GM18873 (cell line): ENCODE measurements at regions not wholly inside any gene's neighbourhood (a gene's known extent, or its start where the extent isn't known, plus 50 kb on each side); places are given as distances from the start of the nearest gene placed in this dataset.

ENCODE experiments used
- ATAC-seq: cut with Tn5 transposase; IDR thresholded peaks from one replicate; pipeline ENCODE4 v1.9.1; 2021; ENCODE audit warnings: mild to moderate bottlenecking, moderate library complexity, moderate number of reproducible peaks; ENCODE audit not compliant: unreplicated experiment, low FRiP score

GRCh38 chr9:27743490-27743889, 170.2 kb upstream of the C9orf72 start:
- ATAC-seq = no peak

DNA sequence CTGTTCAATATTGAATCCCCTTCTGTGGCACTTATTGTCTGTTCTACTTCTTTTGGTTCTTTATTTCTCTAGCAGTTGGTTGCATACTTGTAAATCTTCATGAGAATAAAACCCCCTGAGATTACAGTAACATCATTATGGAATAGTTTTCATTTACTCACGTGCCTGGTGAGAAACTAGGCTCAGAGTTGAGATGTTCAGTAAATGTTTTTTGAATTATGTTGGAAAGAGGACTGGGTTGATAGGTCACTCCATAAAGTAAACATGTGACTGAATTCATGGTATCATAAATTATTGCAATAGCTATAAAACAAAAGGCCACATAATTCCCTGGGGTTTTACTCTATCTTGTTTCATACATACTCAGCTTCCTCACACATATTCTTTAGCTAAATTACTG, 174.2 kb upstream of the C9orf72 start:
- ATAC-seq = no peak

DNA sequence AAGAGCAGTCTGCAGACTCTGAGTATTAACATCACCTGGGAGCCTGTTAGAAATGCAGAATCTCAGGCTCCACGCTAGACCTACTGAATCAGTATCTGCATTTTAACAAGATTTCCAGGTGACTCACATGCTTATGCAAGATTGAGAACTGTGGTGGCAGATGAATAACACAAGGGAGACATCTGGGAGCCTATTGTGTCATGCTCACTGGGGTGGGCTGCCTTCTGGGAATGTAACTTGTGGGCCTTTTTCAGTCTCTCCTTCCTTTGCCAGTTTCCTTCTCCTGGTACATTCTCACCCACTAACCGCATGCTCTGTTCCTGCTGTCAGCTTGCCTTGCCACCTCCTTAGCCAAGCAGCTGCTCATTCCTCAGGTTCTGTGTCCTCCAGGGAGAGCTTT, 176.6 kb upstream of the C9orf72 start:
- no peak for ATAC-seq

GRCh38 chr9:27750566-27750965, 177.3 kb upstream of the C9orf72 start:
- no peak for ATAC-seq

- no peak for ATAC-seq
Measured at GRCh38 chr9:27752069-27752468, 178.8 kb upstream of the C9orf72 start.

- ATAC-seq = no peak
Measured at GRCh38 chr9:27755846-27756245, 182.6 kb upstream of the C9orf72 start.

DNA sequence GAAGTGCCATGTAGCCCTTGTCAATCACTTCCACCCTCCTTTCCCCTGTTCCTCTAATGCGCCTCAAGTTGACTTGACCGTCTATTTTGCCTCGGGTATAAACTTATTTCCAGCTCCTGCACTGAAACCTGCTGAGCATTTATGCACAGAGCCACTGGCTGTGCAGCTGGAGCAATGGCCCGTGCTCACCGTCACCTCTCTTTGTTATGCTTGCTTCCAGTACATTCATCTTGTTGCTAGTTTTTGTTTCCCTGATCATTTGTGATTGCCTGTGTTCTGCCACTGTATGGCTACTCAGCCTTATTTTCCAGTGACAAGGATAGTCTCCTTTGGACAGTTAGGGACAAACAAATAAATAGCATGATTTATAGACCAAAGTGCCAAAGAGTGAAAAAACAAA, 183.1 kb upstream of the C9orf72 start:
- ATAC-seq = no peak

- ATAC-seq = no peak
Measured at GRCh38 chr9:27763831-27764230, 190.6 kb upstream of the C9orf72 start.

DNA sequence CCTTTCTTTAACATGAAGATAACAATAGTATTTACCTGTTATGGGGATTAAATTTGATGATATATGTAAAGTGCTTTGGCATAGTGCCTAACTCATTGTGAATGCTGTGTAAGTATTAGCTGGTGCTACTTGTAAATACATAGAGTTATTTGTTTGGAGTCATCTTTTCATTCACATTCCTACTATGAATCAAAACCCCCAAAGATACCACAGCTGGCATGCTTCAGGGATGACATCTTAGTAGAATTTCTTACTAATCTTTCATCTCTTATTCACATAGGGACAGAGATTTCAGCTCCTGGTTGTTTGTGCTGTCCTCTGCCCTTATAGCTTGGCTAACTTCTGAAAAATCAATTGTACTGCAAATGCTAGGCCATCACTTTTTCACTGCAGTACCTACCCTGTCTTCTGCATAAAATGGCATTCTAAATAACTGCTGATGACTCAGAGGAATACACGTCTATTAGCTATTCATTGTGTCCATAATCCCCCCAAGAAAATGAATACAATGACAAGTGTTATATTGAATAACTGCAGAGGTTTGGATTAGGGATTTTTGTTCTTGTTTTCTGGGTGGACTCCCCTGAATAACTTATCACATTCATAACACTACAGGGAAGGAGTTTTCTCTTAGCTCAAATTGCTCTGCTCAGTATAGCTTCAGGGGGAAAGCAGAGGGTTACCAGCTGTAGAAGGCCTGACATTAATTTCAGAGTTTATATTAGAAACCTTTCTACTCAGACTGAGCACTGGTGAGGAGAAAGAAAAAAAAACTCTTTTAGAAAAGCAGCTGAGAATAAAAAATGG, 192.2 kb upstream of the C9orf72 start:
- ATAC-seq = no peak

DNA sequence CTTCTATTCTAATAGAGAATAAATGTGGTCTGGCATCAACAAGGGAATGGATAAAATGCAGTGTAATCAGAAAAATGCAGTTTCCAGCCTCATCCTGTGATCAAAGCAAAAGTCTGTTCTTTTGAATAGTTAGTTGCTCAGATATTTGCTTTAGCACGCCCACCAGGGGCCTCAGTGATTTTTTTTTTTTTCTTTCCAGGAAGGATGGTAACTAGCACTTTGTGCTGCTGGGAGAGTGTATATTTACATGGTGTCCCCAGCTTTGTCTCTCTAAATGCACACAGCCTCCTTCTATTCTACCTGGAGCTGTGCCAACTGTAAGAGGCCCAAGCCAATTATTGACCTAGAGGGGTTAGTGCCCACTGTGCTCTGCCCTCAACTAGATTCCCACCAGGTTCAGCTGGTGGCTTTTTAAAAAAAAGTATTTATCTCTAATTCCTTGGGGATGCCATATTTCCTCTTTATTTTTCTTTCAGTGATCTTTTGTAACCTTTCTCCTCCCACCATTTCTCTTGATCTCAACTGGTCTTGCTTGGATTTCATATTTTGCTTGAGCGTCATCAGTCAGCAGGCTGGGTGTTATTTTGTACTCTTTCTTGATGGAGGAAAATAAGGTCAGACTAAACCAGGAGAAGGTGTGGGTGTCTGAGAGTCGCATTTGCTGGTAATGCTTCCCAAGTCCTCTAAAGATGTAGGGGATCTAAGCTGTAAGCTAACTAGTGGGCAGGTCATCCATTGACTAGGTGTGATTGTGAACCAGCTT, 193.0 kb upstream of the C9orf72 start:
- no peak for ATAC-seq

GRCh38 chr9:27768781-27769180, 195.5 kb upstream of the C9orf72 start:
- no peak for ATAC-seq

DNA sequence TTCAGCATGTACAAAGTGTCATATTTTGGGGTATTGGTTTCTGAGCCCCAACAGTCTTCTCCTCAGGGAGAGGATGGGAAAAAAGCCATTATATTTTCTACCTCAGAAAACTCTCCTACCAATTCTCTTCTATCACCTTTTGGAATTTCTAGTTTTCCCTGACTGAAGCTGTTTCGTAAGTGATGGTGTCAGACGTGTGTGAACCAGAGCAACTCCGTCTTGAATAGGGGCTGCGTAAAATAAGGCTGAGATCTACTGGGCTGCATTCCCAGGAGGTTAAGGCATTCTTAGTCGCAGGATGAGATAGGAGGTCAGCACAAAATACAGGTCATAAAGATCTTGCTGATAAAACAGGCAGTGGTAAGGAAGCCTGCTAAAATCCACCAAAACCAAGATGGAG, 197.3 kb upstream of the C9orf72 start:
- no peak for ATAC-seq

DNA sequence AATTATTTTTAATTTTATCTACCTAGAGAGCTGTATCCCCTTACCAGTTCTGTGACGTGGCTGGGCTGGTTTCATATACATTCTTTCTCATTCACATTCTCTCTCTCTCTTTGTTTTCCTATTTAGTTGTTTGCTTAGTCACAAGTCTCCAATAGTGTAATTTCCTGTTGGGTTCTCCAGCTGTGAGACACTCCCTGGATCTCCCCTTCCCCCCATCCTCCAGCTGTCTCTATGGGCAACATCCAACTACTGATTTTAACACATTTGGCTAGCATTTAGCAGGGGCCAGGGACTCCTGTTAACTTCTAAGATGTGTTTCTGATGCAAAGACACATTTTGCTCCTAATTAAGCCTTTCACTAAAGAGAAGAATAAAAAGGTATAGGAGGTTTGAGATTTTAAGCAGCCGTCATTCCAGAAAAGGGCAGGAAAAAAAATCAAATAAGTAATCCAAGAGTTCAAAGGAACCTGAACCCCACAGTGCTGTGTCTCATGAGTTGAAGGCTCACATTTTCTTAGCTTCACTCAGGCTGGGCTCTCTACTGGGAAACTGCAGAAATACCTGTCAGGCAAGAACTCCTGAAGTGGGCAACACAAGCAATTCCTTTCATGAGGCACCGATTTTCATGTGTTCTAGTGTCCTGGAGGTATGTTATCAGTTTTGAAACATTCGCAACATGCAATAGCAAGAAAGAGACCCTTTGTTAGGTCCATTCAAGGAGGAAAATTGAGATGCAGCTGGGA, 198.7 kb upstream of the C9orf72 start:
- no peak for ATAC-seq

DNA sequence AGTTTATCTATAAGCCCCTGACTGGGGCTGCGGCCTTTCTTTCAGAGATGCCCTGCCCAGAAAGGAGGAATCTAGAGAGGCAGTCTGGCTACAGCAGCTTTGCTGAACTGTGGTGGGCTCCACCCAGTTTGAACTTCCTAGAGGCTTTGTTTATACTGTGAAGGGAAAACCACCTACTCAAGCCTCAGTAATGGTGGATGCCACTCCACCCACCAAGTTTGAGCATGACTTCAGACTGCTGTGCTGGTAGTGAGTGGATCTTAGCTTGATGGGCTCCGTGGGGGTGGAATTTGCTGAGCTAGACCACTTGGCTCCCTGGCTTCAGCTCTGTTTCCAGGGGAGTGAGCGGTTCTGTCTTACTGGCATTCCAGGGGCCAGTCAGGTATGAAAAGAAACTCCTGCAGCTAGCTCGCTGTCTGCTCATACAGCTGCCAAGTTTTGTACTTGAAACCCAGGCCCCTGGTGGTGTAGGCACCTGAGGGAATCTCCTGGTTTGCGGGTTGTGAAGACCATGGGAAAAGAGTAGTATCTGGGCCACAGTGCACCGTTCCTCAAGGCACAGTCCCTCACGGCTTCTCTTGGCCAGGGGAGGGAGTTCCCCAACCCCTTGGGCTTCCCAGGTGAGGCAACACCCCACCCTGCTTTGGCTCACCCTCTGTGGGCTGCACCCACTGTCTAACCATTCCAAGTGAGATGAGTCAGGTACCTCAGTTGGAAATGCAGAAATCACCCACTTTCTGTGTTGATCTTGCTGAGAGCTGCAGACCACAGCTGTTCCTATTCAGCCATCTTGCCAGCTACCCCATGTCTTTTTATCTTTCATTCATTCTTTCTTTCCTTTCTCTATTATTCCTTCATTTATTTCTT, 211.8 kb upstream of the C9orf72 start:
- no peak for ATAC-seq

GRCh38 chr9:27785714-27786100, 212.4 kb upstream of the C9orf72 start:
- no peak for ATAC-seq

GRCh38 chr9:27787891-27788290, 214.6 kb upstream of the C9orf72 start:
- ATAC-seq = no peak

GRCh38 chr9:27791311-27791710, 218.0 kb upstream of the C9orf72 start:
- no peak for ATAC-seq

DNA sequence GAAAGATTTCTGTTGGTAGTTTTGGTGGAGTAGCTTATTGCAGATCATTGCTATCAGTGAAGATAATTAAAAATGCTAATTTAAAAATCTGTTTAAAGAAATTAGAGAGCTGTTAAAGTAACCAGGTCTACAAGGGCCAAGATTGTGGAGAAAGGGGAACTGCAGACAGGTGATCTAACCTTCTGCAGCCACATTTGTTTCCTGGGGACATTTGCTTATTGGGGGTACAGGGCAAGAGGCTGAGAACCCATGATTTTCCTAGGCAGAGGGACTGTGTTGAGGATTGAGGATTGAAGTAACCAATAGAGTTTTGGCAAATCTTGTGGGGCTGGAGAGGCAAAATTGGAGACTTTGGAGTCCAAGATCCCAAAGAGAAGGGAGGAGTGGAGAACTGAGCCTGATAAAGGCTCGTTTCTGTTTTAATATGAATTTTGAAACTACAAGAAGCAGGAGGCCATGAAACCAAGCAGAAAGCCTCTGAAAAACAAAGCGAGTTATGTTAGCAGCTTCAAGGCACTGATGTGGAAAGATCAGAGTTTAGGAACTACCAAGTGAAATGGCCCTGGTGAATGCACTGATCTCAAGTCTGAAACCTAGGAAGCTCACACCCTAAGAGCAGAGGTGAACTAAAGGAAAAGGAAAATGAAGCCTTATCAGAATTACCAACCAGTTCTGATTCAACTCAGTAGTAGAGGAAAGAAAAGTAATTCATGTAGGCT, 219.8 kb upstream of the C9orf72 start:
- ATAC-seq = no peak

DNA sequence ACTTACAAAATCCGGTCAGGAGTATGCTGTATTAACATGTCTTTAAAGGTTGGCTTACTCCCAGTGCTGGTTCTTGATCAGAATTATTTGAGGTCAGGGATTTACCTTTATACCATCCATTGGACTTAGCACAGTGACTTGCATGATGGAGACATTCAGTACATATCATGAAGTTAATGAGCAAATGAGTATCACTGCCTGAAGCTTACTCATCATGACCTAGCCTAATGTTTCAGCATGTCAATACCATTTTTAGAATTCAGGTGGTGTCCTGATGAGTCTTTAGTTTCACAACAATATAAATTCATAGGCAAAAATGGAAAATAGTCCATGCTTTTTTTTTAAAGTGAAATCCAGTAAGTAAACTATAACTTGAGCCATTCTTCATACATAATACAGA, 226.0 kb upstream of the C9orf72 start:
- no peak for ATAC-seq

GRCh38 chr9:27800159-27800558, 226.9 kb upstream of the C9orf72 start:
- no peak for ATAC-seq
